ENCODE measurements at regions not wholly inside any gene's neighbourhood (a gene's known extent, or its start where the extent isn't known, plus 50 kb on each side); places are given as distances from the start of the nearest gene placed in this dataset.

DNA sequence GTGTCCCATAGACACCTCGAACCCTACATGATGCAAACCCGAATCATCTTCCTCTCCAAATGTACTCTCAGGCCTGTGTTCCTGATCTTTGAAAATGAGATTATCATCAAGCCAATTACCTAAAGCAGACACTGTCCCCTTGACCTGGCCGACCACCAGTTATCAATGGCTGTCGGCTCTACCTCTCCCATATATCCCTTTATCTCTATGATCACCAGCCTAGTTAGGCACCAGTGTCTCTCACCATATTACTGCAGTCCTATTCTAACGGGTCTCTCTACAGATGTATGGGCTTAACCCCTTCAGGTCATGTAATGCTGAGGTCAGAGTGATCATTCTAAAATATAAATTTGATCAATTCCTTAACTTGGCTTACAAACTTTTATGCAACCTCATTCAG, 234.9 kb upstream of the MARCKS start:
- H3K4me3 ChIP-seq (ENCODE audit: low read length), result no peak overlapping the region
- TF ChIP-seq, protein P1, sequence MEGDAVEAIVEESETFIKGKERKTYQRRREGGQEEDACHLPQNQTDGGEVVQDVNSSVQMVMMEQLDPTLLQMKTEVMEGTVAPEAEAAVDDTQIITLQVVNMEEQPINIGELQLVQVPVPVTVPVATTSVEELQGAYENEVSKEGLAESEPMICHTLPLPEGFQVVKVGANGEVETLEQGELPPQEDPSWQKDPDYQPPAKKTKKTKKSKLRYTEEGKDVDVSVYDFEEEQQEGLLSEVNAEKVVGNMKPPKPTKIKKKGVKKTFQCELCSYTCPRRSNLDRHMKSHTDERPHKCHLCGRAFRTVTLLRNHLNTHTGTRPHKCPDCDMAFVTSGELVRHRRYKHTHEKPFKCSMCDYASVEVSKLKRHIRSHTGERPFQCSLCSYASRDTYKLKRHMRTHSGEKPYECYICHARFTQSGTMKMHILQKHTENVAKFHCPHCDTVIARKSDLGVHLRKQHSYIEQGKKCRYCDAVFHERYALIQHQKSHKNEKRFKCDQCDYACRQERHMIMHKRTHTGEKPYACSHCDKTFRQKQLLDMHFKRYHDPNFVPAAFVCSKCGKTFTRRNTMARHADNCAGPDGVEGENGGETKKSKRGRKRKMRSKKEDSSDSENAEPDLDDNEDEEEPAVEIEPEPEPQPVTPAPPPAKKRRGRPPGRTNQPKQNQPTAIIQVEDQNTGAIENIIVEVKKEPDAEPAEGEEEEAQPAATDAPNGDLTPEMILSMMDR (conservative IDR thresholded peaks at IDR 0.05; ENCODE audit: low read depth, low read length), result no peak

DNA sequence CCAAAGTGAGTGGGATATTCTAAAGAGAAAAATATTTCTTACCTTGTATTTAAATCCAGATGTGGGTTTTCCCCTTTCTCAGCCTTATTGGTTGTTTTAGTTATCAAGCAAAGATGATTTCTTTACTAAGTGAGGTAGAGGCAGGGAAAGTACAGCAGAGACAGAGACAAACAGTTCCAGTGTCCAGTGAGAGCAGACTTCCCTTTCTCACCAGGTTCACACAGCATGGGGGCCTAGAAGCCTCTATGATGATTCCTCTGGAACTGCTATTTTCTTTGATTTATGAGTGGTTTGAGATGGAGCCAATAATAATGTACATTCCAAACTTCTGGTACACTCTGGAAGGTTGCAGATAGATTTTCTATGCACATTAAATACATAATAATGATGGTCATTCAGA, 234.0 kb upstream of the MARCKS start:
- H3K4me3 ChIP-seq (ENCODE audit: low read length), result no peak overlapping the region
- no peak for DNase-seq (ENCODE audit: low read depth)
- TF ChIP-seq, protein P1 (conservative IDR thresholded peaks at IDR 0.05; ENCODE audit: low read depth, low read length), result no peak

More for the DNA sequence above, 234.9 kb upstream of the MARCKS start:
- no peak for DNase-seq (ENCODE audit: low read depth)

DNA sequence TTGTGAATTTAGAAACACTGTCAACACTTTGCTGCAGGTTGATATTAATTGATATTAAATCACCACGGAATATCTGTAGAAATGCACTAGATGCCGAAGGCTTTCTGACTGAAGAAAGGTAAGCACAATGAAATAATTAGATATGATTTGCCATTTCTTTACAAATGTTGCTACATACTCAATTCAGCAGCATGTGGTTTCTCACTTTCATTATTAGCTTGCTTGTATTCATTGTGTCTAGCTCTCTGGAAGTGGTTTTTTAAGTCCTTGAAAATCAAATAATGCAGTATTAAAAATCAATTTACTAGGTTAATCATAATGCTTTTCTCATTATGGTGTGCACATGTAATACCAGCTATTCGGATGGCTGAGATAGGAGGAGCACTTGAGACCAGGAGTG, 231.3 kb upstream of the MARCKS start:
- DNase-seq (ENCODE audit: low read depth), result no peak
- no peak overlapping the region for H3K4me3 ChIP-seq (ENCODE audit: low read length)
- TF ChIP-seq, protein P1 (conservative IDR thresholded peaks at IDR 0.05; ENCODE audit: low read depth, low read length), result no peak

DNA sequence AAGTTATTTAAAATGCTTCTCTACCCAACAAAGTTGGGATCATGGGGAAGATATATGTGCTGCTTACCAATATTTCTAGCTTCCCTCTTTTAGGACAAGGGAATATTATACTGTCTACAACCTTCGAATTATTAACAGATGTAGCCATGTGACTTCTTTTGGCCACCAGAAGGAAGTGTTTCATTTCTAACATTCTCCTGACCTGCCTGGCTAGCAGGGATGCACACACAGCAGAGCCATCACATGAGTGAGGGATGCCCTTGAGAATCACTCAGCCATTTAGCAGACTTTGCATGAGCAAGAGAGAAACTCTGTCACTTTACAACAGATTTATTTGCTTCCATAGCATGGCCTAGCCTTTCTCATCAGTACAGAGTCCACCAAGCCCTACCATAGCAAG, 230.7 kb upstream of the MARCKS start:
- no peak for DNase-seq (ENCODE audit: low read depth)
- TF ChIP-seq, protein P1 (conservative IDR thresholded peaks at IDR 0.05; ENCODE audit: low read depth, low read length), result no peak
- no peak overlapping the region for H3K4me3 ChIP-seq (ENCODE audit: low read length)

DNA sequence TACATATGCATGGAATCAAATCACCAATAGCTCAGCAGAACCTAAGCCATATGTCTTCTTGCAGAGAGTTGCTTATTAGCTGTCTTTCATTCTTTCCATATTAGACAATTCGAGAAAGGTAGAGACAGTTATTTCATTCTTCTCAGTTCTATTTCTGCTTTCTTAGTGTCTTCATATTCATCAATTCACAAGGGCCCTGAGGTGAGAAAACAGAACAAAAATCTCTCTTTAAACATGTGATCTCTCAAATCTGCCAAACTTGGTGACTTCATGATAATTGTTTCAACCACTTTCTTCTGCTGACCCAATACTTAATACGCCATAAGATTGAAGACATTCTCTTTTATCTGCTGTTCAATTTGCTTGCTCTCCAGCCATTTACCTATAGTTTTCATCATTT, 229.7 kb upstream of the MARCKS start:
- no peak overlapping the region for H3K4me3 ChIP-seq (ENCODE audit: low read length)
- TF ChIP-seq, protein P1 (conservative IDR thresholded peaks at IDR 0.05; ENCODE audit: low read depth, low read length), result no peak
- no peak for DNase-seq (ENCODE audit: low read depth)

DNA sequence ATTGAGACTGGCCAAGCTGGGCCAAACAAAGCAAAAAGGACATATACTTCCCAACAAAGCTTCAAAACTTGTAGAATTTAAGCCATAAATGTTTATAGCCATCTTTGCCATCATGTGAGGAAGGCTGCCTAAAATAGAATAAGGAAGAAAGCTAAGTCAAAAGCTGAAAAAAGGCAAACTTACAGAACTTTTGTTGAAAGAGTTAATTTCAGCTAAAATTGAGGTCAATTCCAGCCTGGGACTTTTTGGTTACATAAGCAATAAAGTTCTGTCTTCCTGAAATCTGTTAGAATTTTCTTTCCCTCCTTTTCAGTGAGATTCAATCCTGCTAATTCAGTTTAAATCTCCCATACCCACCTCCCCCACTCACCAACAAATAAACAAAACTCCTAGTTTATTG, 227.9 kb upstream of the MARCKS start:
- H3K4me3 ChIP-seq (ENCODE audit: low read length), result no peak overlapping the region
- DNase-seq (ENCODE audit: low read depth), result no peak
- TF ChIP-seq, protein P1 (conservative IDR thresholded peaks at IDR 0.05; ENCODE audit: low read depth, low read length), result no peak

DNA sequence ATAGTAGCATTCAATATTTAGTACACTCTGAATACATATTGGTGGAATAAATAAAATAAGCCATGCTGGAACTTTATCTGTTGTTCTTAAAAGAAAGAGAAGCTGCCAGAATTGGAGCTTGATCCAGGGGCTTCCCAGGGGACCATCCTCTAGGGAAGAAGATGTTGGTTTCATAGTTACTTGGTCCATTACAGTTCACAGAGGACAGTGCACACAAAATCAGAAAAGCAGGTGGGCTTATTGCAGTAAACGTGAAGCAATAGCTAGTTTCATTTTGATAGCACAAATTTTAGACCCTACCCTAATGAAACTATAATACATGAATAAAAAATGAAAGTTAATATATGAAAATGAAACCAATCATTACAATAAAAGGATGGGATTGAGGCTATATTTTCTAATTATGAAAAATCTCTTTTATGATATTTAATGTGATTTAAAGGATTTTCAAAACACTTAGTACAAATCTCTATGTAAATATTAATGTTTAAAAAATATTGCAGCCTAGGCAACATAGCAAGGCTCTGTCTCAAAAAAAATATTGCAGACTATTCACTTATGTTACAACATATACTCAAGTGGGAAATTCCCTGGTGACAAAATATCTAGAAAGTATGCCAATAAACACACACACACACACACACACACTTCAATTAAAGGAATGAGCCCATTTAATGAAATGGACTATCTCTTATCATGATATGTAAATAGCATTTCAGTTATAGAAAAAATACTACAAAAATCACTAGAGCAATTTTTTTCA, 227.0 kb upstream of the MARCKS start:
- DNase-seq (ENCODE audit: low read depth), result no peak
- TF ChIP-seq, protein P1 (conservative IDR thresholded peaks at IDR 0.05; ENCODE audit: low read depth, low read length), result no peak
- no peak overlapping the region for H3K4me3 ChIP-seq (ENCODE audit: low read length)

Measured in retinal pigment epithelial cell (primary cell).